GM19372 (cell line): ENCODE measurements at regions not wholly inside any gene's neighbourhood (a gene's known extent, or its start where the extent isn't known, plus 50 kb on each side); places are given as distances from the start of the nearest gene placed in this dataset.

ENCODE experiments used
- ATAC-seq: cut with Tn5 transposase; IDR thresholded peaks from one replicate; pipeline ENCODE4 v1.9.1; 2021; ENCODE audit warnings: mild to moderate bottlenecking, low read depth, moderate library complexity; ENCODE audit not compliant: unreplicated experiment

- no peak for ATAC-seq
Observed at GRCh38 chr4:56106180-56107147, 157.7 kb downstream of the CEP135 start.

- ATAC-seq = no peak
Observed at GRCh38 chr4:56104188-56104587, 155.4 kb downstream of the CEP135 start.

GRCh38 chr4:56102601-56103000, 153.9 kb downstream of the CEP135 start:
- no peak for ATAC-seq

GRCh38 chr4:56099378-56099786, 150.6 kb downstream of the CEP135 start:
- no peak for ATAC-seq

GRCh38 chr4:56093576-56093975, 144.8 kb downstream of the CEP135 start:
- ATAC-seq = no peak

- ATAC-seq = no peak
Observed at GRCh38 chr4:56092540-56092939, 143.8 kb downstream of the CEP135 start.

GRCh38 chr4:56086561-56086960, 137.8 kb downstream of the CEP135 start:
- no peak for ATAC-seq

- ATAC-seq = no peak
Observed at GRCh38 chr4:56086073-56086541, 137.4 kb downstream of the CEP135 start.

- ATAC-seq = no peak
Observed at GRCh38 chr4:56085275-56085674, 136.5 kb downstream of the CEP135 start.

GRCh38 chr4:56084851-56085250, 136.1 kb downstream of the CEP135 start:
- ATAC-seq = no peak
